IMR-90 (cell line): ENCODE measurements at regions not wholly inside any gene's neighbourhood (a gene's known extent, or its start where the extent isn't known, plus 50 kb on each side); places are given as distances from the start of the nearest gene placed in this dataset.

ENCODE experiments used
- ATAC-seq: fragments of 200-7000 bp; cut with Tn5 transposase; 2 replicates; pipeline ENCODE4 v1.9.1; 2020; ENCODE audit warnings: low read depth, mild to moderate bottlenecking, moderate library complexity
- BruUV-seq: library from RNA; stranded (reverse); fragments of 400-500 nt; replicated peaks from 2 replicates; lab custom pipeline; 2021; lab: Mats Ljungman, UMichigan
- CTCF ChIA-PET: fragments of 300-600 bp; formaldehyde crosslinking; extraction: SDS; loops from one replicate; lab custom pipeline; 2021; ENCODE audit warnings: antibody characterized with exemption; lab: Yijun Ruan, JAX
- POLR2A ChIA-PET: fragments of 300-600 bp; sonication (Branson Sonifier 250); formaldehyde crosslinking; loops from one replicate; lab custom pipeline; 2022; ENCODE audit warnings: antibody characterized with exemption; ENCODE audit not compliant: unreplicated experiment; lab: Charles Lee
- DNase-seq: peaks from one replicate; pipeline ENCODE4 v3.0.0; 2013
- H2AFZ ChIP-seq: replicated peaks from 2 replicates; pipeline ENCODE3; 2013; ENCODE audit warnings: low read length, mild to moderate bottlenecking; ENCODE audit not compliant: poor library complexity
- H2AK5ac ChIP-seq: 2 replicates; pipeline ENCODE4 v1.6.1; 2013; ENCODE audit warnings: low read depth, low read length, inconsistent platforms
- H2AK9ac ChIP-seq: replicated peaks from 2 replicates; pipeline ENCODE3; 2013; ENCODE audit warnings: mild to moderate bottlenecking, low read depth, low read length, moderate library complexity; ENCODE audit not compliant: poor library complexity
- H2BK120ac ChIP-seq: 2 replicates; pipeline ENCODE4 v1.6.1; 2013; ENCODE audit warnings: low read depth, low read length, inconsistent platforms
- H2BK15ac ChIP-seq: 3 replicates; pipeline ENCODE4 v1.6.1; 2013; ENCODE audit warnings: low read depth, low read length, inconsistent platforms
- H2BK20ac ChIP-seq: 2 replicates; pipeline ENCODE4 v1.6.1; 2013; ENCODE audit warnings: low read depth, mild to moderate bottlenecking, inconsistent platforms, low read length, moderate library complexity
- H2BK5ac ChIP-seq: 2 replicates; pipeline ENCODE4 v1.6.1; 2013; ENCODE audit warnings: mild to moderate bottlenecking, low read depth, low read length, inconsistent platforms; ENCODE audit not compliant: poor library complexity, severe bottlenecking
- H3K14ac ChIP-seq: replicated peaks from 2 replicates; pipeline ENCODE4 v1.6.1; 2013; ENCODE audit warnings: low read depth, low read length, inconsistent platforms
- H3K18ac ChIP-seq: 2 replicates; pipeline ENCODE4 v1.6.1; 2013; ENCODE audit warnings: low read depth, low read length, control low read depth
- H3K23ac ChIP-seq: 2 replicates; pipeline ENCODE4 v1.6.1; 2013; ENCODE audit warnings: low read depth, low read length, inconsistent platforms
- H3K27ac ChIP-seq: 2 replicates; pipeline ENCODE4 v1.5.1; 2013; ENCODE audit warnings: mild to moderate bottlenecking, control low read depth, low read length; ENCODE audit not compliant: insufficient read depth
- H3K27me3 ChIP-seq: 2 replicates; pipeline ENCODE4 v1.6.1; 2013; ENCODE audit warnings: low read length; ENCODE audit not compliant: control insufficient read depth, insufficient read depth
- H3K36me3 ChIP-seq: 2 replicates; pipeline ENCODE4 v1.6.1; 2013; ENCODE audit warnings: low read length, mixed read lengths; ENCODE audit not compliant: control insufficient read depth, insufficient read depth
- H3K4ac ChIP-seq: 2 replicates; pipeline ENCODE4 v1.6.1; 2013; ENCODE audit warnings: low read depth, low read length, inconsistent platforms
- H3K4me1 ChIP-seq: 2 replicates; pipeline ENCODE4 v1.6.1; 2013; ENCODE audit warnings: low read length, mixed read lengths; ENCODE audit not compliant: control insufficient read depth, insufficient read depth
- H3K4me2 ChIP-seq: 2 replicates; pipeline ENCODE4 v1.6.1; 2013; ENCODE audit warnings: low read depth, mild to moderate bottlenecking, control low read depth, low read length, moderate library complexity
- H3K4me3 ChIP-seq: 2 replicates; pipeline ENCODE4 v1.5.1; 2013; ENCODE audit warnings: low read depth, mild to moderate bottlenecking, control low read depth, low read length, moderate library complexity; ENCODE audit not compliant: insufficient read depth
- H3K56ac ChIP-seq: 2 replicates; pipeline ENCODE4 v1.6.1; 2013; ENCODE audit warnings: low read length, inconsistent platforms; ENCODE audit not compliant: insufficient read depth; ENCODE audit errors: extremely low read depth
- H3K79me1 ChIP-seq, 2 experiments: 2 replicates each; pipeline ENCODE4 v1.6.1; 2013; ENCODE audit warnings: low read length in 2 of 2, inconsistent platforms in 1 of 2, low read depth in 1 of 2
- H3K9ac ChIP-seq: 2 replicates; pipeline ENCODE4 v1.6.1; 2013; ENCODE audit warnings: low read depth, low read length, control low read depth
- H3K9me1 ChIP-seq: 2 replicates; pipeline ENCODE4 v1.6.1; 2013; ENCODE audit warnings: low read length, inconsistent platforms; ENCODE audit not compliant: insufficient read depth
- H3K9me3 ChIP-seq: 2 replicates; pipeline ENCODE4 v1.6.1; 2013; ENCODE audit warnings: low read length; ENCODE audit not compliant: control insufficient read depth, insufficient read depth
- H4K20me1 ChIP-seq: 2 replicates; pipeline ENCODE4 v1.6.1; 2013; ENCODE audit warnings: low read length, inconsistent platforms; ENCODE audit not compliant: insufficient read depth
- H4K5ac ChIP-seq: 2 replicates; pipeline ENCODE4 v1.6.1; 2013; ENCODE audit warnings: mild to moderate bottlenecking, low read depth, low read length, control low read depth
- H4K8ac ChIP-seq, 2 experiments: 2 replicates each; pipeline ENCODE4 v1.6.1; 2013; ENCODE audit warnings: low read depth in 2 of 2, low read length in 2 of 2, control low read depth in 1 of 2, inconsistent platforms in 1 of 2
- H4K91ac ChIP-seq: 2 replicates; pipeline ENCODE4 v1.6.1; 2013; ENCODE audit warnings: low read depth, low read length, inconsistent platforms; ENCODE audit not compliant: insufficient read depth
- BHLHE40 ChIP-seq: fragments of 150-350 bp; IDR thresholded peaks from 2 replicates; pipeline ENCODE4 v1.6.1; 2016; ENCODE audit warnings: mild to moderate bottlenecking, low read depth, low read length
- CEBPB ChIP-seq: IDR thresholded peaks from 2 replicates; pipeline ENCODE4 v1.6.1; 2012; ENCODE audit warnings: low read depth, low read length, improper control_type of control experiment
- FOS ChIP-seq: fragments of 150-350 bp; IDR thresholded peaks from 2 replicates; pipeline ENCODE4 v1.6.1; 2016; ENCODE audit warnings: low read depth, low read length
- MAFK ChIP-seq: IDR thresholded peaks from 2 replicates; pipeline ENCODE4 v1.6.1; 2012; ENCODE audit warnings: low read depth, low read length, improper control_type of control experiment
- MAZ ChIP-seq: IDR thresholded peaks from 2 replicates; pipeline ENCODE4 v1.6.1; 2012; ENCODE audit warnings: low read depth, mild to moderate bottlenecking, low read length, improper control_type of control experiment, moderate library complexity, borderline replicate concordance
- MXI1 ChIP-seq: IDR thresholded peaks from 2 replicates; pipeline ENCODE4 v1.6.1; 2012; ENCODE audit warnings: low read depth, mild to moderate bottlenecking, low read length, moderate library complexity, borderline replicate concordance
- NFE2L2 ChIP-seq: fragments of 150-350 bp; IDR thresholded peaks from 2 replicates; pipeline ENCODE4 v1.6.1; 2016; ENCODE audit warnings: low read depth, mild to moderate bottlenecking, low read length
- POLR2A ChIP-seq: IDR thresholded peaks from 2 replicates; pipeline ENCODE4 v1.6.1; 2012; ENCODE audit warnings: mild to moderate bottlenecking, low read depth, low read length
- RAD21 ChIP-seq: IDR thresholded peaks from 2 replicates; pipeline ENCODE4 v1.6.1; 2012; ENCODE audit warnings: low read length, improper control_type of control experiment
- RCOR1 ChIP-seq: IDR thresholded peaks from 2 replicates; pipeline ENCODE4 v1.6.1; 2012; ENCODE audit warnings: mild to moderate bottlenecking, low read length, improper control_type of control experiment; ENCODE audit not compliant: insufficient replicate concordance
- SMC3 ChIP-seq: fragments of 150-350 bp; IDR thresholded peaks from 2 replicates; pipeline ENCODE4 v1.6.1; 2016; ENCODE audit warnings: low read depth, mild to moderate bottlenecking, antibody characterized with exemption, low read length, moderate library complexity
- WGBS, 2 experiments: methylation state at CpG; one replicate each; pipeline versions ENCODE4 v1.1.5 to v1.1.7; 2013; ENCODE audit warnings: missing lambda C conversion rate in 2 of 2; ENCODE audit not compliant: insufficient read length in 1 of 2; ENCODE audit errors: extremely low coverage in 2 of 2; 5-methylcytosine and 5-hydroxymethylcytosine counted together
- dilution Hi-C: fragments of 300-500 bp; cut with HindIII; formaldehyde crosslinking; loops from one replicate; pipeline ENCODE4 v1.14.3; 2018; ENCODE audit warnings: low sequenced_read_pairs; ENCODE audit not compliant: unreplicated experiment
- in situ Hi-C: fragments of 300-500 bp; cut with MboI; formaldehyde crosslinking; loops from 3 replicates; pipeline ENCODE4 v1.14.3; 2019; ENCODE audit warnings: low sequenced_read_pairs, inconsistent platforms, mixed read lengths
- intact Hi-C: fragments of 100-400 bp; cut with micrococcal nuclease; formaldehyde crosslinking; loops from 2 replicates; pipeline ENCODE4 v1.10.0; 2022
- TF ChIP-seq, protein P1 (sequence below): fragments of 150-350 bp; IDR thresholded peaks from 2 replicates; pipeline ENCODE4 v1.6.1; 2017; ENCODE audit warnings: mild to moderate bottlenecking, antibody characterized with exemption, low read length, low read depth
- TF ChIP-seq, protein P2 (sequence below): fragments of 150-350 bp; IDR thresholded peaks from 2 replicates; pipeline ENCODE4 v1.6.1; 2016; ENCODE audit warnings: low read depth, mild to moderate bottlenecking, low read length, moderate library complexity, borderline replicate concordance
- TF ChIP-seq, protein P3 (sequence below): conservative IDR thresholded peaks from 2 replicates; pipeline ENCODE4 v1.5.1; 2012; ENCODE audit warnings: mild to moderate bottlenecking, low read depth, low read length, improper control_type of control experiment

DNA sequence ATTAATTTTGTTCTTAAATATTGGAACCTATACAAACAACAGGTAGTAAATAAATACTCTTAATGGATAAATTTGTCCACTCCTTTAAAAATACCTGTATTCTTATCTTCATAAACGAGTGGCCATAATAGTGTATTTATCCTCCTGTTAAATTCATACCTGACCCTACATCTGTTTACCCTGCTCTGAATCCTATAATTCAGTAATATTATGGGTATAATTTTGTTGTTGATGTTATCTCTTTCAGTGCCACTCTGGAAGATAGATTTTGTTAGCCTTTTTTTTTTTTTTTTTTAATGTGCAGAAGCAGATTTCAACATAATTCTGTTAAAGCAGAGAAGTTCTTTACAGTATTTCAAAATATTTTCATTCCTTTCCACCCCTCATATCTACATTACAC, 1337.9 kb downstream of the PLA2G4A start:
- Histone ChIP-seq H4K5ac (no peak overlapping the region), H2AK5ac (no peak overlapping the region), H3K9me3 (no peaks in the 10 kb centered on the region), H3K56ac (no peak overlapping the region), H2BK5ac (no peak overlapping the region), H4K91ac (no peak overlapping the region), H2BK15ac (no peak overlapping the region), H3K4me3 (no peak overlapping the region), H3K18ac (no peak overlapping the region), H2BK20ac (no peak overlapping the region), H2AFZ (no peak overlapping the region), H2AK9ac (no peak overlapping the region), H2BK120ac (no peak overlapping the region), H3K4me1 (no peaks in the 10 kb centered on the region), H3K14ac (no peak overlapping the region), H4K8ac (no peak overlapping the region), H4K20me1 (no peaks in the 10 kb centered on the region), H3K36me3 (no peaks in the 10 kb centered on the region), H3K4me2 (no peak overlapping the region), H3K27me3 (no peaks in the 10 kb centered on the region), H3K27ac (no peak overlapping the region), H3K23ac (no peak overlapping the region), H3K9me1 (no peaks in the 10 kb centered on the region), H3K4ac (no peak overlapping the region), H3K9ac (no peak overlapping the region), H3K79me1 (no peaks in the 10 kb centered on the region)
- ATAC-seq (no peak), DNase-seq (no peak)
- TF ChIP-seq BHLHE40 (no peak), CEBPB (no peak), MAZ (no peak), RCOR1 (no peak), NFE2L2 (no peak), POLR2A (no peak), RAD21 (no peak), MAFK (no peak), MXI1 (no peak), FOS (no peak), SMC3 (no peak)
- TF ChIP-seq, protein P1, sequence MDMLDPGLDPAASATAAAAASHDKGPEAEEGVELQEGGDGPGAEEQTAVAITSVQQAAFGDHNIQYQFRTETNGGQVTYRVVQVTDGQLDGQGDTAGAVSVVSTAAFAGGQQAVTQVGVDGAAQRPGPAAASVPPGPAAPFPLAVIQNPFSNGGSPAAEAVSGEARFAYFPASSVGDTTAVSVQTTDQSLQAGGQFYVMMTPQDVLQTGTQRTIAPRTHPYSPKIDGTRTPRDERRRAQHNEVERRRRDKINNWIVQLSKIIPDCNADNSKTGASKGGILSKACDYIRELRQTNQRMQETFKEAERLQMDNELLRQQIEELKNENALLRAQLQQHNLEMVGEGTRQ: no peak
- TF ChIP-seq, protein P2, sequence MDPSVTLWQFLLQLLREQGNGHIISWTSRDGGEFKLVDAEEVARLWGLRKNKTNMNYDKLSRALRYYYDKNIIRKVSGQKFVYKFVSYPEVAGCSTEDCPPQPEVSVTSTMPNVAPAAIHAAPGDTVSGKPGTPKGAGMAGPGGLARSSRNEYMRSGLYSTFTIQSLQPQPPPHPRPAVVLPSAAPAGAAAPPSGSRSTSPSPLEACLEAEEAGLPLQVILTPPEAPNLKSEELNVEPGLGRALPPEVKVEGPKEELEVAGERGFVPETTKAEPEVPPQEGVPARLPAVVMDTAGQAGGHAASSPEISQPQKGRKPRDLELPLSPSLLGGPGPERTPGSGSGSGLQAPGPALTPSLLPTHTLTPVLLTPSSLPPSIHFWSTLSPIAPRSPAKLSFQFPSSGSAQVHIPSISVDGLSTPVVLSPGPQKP: no peak
- TF ChIP-seq, protein P3, sequence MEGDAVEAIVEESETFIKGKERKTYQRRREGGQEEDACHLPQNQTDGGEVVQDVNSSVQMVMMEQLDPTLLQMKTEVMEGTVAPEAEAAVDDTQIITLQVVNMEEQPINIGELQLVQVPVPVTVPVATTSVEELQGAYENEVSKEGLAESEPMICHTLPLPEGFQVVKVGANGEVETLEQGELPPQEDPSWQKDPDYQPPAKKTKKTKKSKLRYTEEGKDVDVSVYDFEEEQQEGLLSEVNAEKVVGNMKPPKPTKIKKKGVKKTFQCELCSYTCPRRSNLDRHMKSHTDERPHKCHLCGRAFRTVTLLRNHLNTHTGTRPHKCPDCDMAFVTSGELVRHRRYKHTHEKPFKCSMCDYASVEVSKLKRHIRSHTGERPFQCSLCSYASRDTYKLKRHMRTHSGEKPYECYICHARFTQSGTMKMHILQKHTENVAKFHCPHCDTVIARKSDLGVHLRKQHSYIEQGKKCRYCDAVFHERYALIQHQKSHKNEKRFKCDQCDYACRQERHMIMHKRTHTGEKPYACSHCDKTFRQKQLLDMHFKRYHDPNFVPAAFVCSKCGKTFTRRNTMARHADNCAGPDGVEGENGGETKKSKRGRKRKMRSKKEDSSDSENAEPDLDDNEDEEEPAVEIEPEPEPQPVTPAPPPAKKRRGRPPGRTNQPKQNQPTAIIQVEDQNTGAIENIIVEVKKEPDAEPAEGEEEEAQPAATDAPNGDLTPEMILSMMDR: no peak
- in situ Hi-C loops (no loop called here), intact Hi-C loops (no loop called here), dilution Hi-C loops (no loop called here)
- no CpG with 5 or more reads among the region's 1 CpG for whole genome bisulfite sequencing, 2 experiments
- ChIA-PET CTCF (no interaction called here), POLR2A (no interaction called here)
- no TSS peak for BruUV-seq
